Adrenal gland (tissue), 9 donors: ENCODE measurements at regions not wholly inside any gene's neighbourhood (a gene's known extent, or its start where the extent isn't known, plus 50 kb on each side); places are given as distances from the start of the nearest gene placed in this dataset.

ENCODE experiments used
- DNase-seq, 7 donors: peaks; one replicate each; pipeline ENCODE4 v3.0.0-alpha.2; 2019 to 2020
- H3K27ac ChIP-seq, 5 donors: fragments of 200-600 bp; sonication (generic) in 4 of 5; 1 replicate in 3 of 5; 2 replicates in 2 of 5; pipeline versions ENCODE4 v1.5.1 to v1.8.0; 2016 to 2020; ENCODE audit warnings: mild to moderate bottlenecking in 1 of 5
- H3K27me3 ChIP-seq: fragments of 200-600 bp; 2 replicates; pipeline ENCODE4 v1.8.0; 2021
- H3K36me3 ChIP-seq, 2 donors: fragments of 200-600 bp; replicated peaks in 1 of 2; 1 replicate in 1 of 2; 2 replicates in 1 of 2; pipeline versions ENCODE4 v1.5.1 to v1.8.0; 2018 to 2022
- H3K4me1 ChIP-seq, 2 donors: fragments of 200-600 bp; replicated peaks in 1 of 2; 1 replicate in 1 of 2; 2 replicates in 1 of 2; pipeline versions ENCODE4 v1.5.1 to v1.8.0; 2018 to 2021
- H3K4me3 ChIP-seq, 4 donors: fragments of 200-600 bp; sonication (generic) in 3 of 4; one replicate each; pipeline ENCODE4 v1.5.1; 2016 to 2018
- H3K9me3 ChIP-seq, 3 donors: fragments of 200-600 bp; sonication (generic) in 1 of 3; replicated peaks in 1 of 3; 1 replicate in 2 of 3; 2 replicates in 1 of 3; pipeline versions ENCODE4 v1.5.1 to v1.8.0; 2016 to 2021
- POLR2A ChIP-seq, 2 donors: fragments of 450-650 bp; IDR thresholded peaks; one replicate each; pipeline ENCODE4 v1.6.1; 2017; ENCODE audit warnings: antibody characterized with exemption in 2 of 2, mild to moderate bottlenecking in 2 of 2, moderate library complexity in 1 of 2
- WGBS, 4 donors: extraction: QIAGEN DNeasy Blood & Tissue Kit in 2 of 4; methylation state at CpG; one replicate each; pipeline versions ENCODE4 v1.1.5 to v1.1.7; 2013 to 2017; 5-methylcytosine and 5-hydroxymethylcytosine counted together
- intact Hi-C, 2 donors: fragments of 100-400 bp; cut with DNase I; formaldehyde crosslinking; loops; one replicate each; pipeline versions ENCODE4 v1.14.1 to v1.15.0; 2022 to 2023
- TF ChIP-seq, protein P1 (sequence below), 6 experiments: fragments of 450-650 bp in 4 of 6; fragments of 200-600 bp in 2 of 6; sonication (generic) in 1 of 6; IDR thresholded peaks; 1 replicate in 5 of 6; 2 replicates in 1 of 6; pipeline versions ENCODE4 v1.5.1 to v1.8.0; 2016 to 2021; ENCODE audit warnings: antibody characterized with exemption in 6 of 6, mild to moderate bottlenecking in 2 of 6, moderate library complexity in 1 of 6
- donor health status: healthy with polysubstance abuse.
- donor health status: Bipolar disorder and iron deficiency.
- donor health status: DM: yes; HTN: yes; CAD: no.
- donor health status: DM: no; HTN: no; CAD: no.
- donor health status: DM: no; HTN: no; CAD: no.

DNA sequence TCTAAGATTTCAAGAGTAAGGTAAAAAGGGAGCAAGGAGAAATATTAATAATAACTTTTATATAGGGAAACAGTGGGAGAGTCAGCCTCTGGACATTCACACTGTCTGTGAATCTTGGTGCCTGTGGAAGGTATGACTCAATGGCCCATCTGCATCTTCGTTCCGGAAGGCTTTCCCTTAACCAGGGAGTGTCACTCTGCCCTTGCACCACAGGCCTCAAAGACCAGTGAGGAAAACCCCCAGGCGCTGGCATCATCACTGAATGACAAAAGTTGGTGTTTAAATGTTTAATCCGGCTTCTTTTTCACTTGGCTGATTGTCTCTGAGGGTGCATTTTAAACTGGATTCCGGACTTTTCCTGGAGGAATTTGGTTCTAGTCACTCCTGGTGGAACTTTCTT lies 522.4 kb upstream of the TLE4 start:
- no peaks in the 10 kb centered on the region for H3K36me3 ChIP-seq
- no peaks in the 10 kb centered on the region for H3K9me3 ChIP-seq
- no peaks in the 10 kb centered on the region for H3K4me1 ChIP-seq
- no peak for DNase-seq
- no peaks in the 10 kb centered on the region for H3K27me3 ChIP-seq
- no peak for TF ChIP-seq POLR2A (IDR thresholded peaks at IDR 0.05)
- TF ChIP-seq, protein P1, sequence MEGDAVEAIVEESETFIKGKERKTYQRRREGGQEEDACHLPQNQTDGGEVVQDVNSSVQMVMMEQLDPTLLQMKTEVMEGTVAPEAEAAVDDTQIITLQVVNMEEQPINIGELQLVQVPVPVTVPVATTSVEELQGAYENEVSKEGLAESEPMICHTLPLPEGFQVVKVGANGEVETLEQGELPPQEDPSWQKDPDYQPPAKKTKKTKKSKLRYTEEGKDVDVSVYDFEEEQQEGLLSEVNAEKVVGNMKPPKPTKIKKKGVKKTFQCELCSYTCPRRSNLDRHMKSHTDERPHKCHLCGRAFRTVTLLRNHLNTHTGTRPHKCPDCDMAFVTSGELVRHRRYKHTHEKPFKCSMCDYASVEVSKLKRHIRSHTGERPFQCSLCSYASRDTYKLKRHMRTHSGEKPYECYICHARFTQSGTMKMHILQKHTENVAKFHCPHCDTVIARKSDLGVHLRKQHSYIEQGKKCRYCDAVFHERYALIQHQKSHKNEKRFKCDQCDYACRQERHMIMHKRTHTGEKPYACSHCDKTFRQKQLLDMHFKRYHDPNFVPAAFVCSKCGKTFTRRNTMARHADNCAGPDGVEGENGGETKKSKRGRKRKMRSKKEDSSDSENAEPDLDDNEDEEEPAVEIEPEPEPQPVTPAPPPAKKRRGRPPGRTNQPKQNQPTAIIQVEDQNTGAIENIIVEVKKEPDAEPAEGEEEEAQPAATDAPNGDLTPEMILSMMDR (IDR thresholded peaks at IDR 0.05) = no peak
- intact Hi-C loops = no loop called here
- WGBS, 4 donors = 64 to 85% (median 83%) methylated on average over 5 of the region's 5 CpGs
- H3K27ac ChIP-seq = no peak overlapping the region
- no peak overlapping the region for H3K4me3 ChIP-seq

DNA sequence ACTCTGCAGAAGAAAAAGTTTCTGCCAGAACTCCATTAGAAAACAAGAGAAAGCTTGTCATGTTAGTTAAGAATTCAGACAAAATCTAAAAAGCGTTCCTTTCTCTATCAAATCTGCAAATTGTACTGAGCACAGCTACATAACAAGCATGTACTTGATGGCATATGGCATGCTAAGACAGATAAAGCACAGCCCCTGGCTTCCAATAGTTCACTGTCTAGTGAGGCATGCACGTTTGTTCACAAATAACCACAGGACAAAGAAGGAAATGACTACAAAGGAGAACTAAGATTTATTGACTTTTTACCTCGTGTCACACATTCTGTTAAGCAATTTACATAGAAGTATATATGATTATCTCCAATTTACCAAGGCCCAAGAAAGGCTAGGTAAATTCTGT lies 518.2 kb upstream of the TLE4 start:
- 53 to 61% (median 55%) methylated on average over 3 of the region's 3 CpGs for WGBS, 4 donors
- no peak overlapping the region for H3K4me3 ChIP-seq
- no peaks in the 10 kb centered on the region for H3K9me3 ChIP-seq
- DNase-seq = no peak
- TF ChIP-seq, protein P1 (IDR thresholded peaks at IDR 0.05) = no peak
- no peak for TF ChIP-seq POLR2A (IDR thresholded peaks at IDR 0.05)
- intact Hi-C loops = no loop called here
- no peaks in the 10 kb centered on the region for H3K27me3 ChIP-seq
- no peaks in the 10 kb centered on the region for H3K4me1 ChIP-seq
- no peak overlapping the region for H3K27ac ChIP-seq
- no peaks in the 10 kb centered on the region for H3K36me3 ChIP-seq

DNA sequence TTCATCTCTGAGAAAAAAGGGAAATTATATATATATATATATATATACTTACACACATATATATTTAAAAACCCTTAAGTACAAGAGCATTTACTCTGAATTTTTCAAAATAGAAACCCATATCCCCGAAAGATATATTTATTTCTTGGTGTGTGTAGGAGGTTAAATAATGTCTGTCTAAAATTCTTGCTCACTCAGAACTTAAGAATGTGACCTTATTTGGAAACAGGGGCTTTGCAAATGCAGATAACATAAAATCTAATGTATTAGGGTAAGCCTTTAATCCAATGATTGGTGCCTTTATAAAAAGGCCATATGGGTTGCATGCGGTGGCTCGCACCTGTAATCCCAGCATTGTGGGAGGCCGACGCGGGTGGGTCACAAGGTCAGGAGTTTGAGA lies 517.3 kb upstream of the TLE4 start:
- DNase-seq = no peak
- Histone ChIP-seq H3K36me3 (no peaks in the 10 kb centered on the region), H3K4me1 (no peaks in the 10 kb centered on the region), H3K4me3 (no peak overlapping the region), H3K27ac (no peak overlapping the region), H3K9me3 (no peaks in the 10 kb centered on the region), H3K27me3 (no peaks in the 10 kb centered on the region)
- 86 to 91% (median 88%) methylated on average over 6 of the region's 6 CpGs for WGBS, 4 donors
- intact Hi-C loops = no loop called here
- TF ChIP-seq, protein P1 (IDR thresholded peaks at IDR 0.05) = no peak
- no peak for TF ChIP-seq POLR2A (IDR thresholded peaks at IDR 0.05)

DNA sequence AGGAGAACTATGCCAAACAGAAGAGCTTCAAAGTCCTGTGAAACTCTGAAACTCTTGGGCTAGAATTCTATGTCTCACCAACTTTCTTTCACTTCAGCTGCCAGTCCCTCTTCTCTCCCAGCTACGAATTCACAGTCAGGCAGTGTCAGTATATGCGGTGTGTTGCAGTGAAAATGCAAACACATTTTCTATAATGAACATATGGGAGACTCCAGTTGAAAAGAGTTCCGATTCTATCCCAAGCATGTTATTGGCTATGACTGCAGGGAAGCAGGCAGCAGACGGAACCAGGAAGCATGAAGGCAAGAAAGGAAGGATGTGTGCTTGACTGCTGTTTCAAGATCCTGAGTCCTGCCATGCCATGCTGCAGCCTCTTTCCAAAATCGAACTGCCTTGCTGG lies 515.7 kb upstream of the TLE4 start:
- WGBS, 4 donors = 80 to 84% (median 82%) methylated on average over 5 of the region's 5 CpGs
- Histone ChIP-seq H3K27ac (no peak overlapping the region), H3K27me3 (no peaks in the 10 kb centered on the region), H3K4me1 (no peaks in the 10 kb centered on the region), H3K36me3 (no peaks in the 10 kb centered on the region), H3K9me3 (no peaks in the 10 kb centered on the region), H3K4me3 (no peak overlapping the region)
- TF ChIP-seq POLR2A (IDR thresholded peaks at IDR 0.05) = no peak
- TF ChIP-seq, protein P1 (IDR thresholded peaks at IDR 0.05) = no peak
- DNase-seq = no peak
- intact Hi-C loops = no loop called here
